COLO829 (cell line): ENCODE measurements at regions not wholly inside any gene's neighbourhood (a gene's known extent, or its start where the extent isn't known, plus 50 kb on each side); places are given as distances from the start of the nearest gene placed in this dataset.
"Not testable (repeated sequence)": the region's sequence is repeated elsewhere in the genome, so short reads cannot be mapped to it uniquely, and the experiment has no call there.

Source experiments
- DNase-seq: peaks from one replicate; pipeline ENCODE4 v3.0.0; 2012; ENCODE audit warnings: low spot score

DNA sequence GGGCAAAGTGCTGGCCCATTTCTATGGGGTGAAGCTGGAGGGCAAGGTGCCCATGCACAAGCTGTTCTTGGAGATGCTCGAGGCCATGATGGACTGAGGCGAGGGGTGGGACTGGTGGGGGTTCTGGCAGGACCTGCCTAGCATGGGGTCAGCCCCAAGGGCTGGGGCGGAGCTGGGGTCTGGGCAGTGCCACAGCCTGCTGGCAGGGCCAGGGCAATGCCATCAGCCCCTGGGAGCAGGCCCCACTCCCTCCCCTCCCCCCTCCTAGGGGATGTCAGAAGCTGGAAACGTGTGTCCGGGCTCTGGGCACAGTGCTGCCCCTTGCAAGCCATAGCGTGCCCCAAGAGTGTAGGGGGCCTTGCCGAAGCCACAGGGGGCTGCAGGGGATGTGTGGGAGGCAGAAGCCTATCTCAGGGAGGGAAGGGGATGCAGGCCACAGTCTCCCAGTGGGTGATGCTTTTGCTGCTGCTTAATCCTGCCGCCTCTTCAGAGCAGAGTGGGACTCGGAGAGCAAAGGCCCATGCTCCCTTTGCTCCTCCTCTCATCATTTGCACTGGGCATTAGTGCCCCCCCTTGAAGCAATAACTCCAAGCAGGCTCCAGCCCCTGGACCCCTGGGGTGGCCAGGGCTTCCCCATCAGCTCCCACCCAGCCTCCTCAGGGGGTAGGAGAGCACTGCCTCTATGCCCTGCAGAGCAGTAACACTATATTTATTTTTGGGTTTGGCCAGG is 85.2 kb downstream of the MRPL57 start:
- DNase-seq, result not testable (repeated sequence)

DNA sequence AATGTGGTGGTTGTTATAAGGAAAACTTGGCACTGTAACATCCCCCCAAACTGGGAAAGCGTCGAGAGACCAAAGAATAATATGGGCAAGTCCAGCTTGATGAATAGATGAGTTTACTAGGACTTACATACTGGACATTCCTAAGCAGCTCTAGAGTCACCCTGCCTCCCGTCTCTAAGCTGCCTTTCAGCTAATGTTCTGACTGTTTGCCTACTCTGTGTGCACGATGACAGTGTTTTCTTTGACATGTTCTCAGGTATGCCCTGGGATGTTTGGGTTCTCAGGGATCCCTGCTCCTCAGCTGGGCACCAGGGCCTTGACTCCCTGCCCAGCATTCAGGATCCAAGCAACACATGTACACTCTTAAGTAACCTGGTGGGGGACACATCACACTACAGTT is 87.5 kb downstream of the MRPL57 start:
- peak; percentile 22 for DNase-seq

DNA sequence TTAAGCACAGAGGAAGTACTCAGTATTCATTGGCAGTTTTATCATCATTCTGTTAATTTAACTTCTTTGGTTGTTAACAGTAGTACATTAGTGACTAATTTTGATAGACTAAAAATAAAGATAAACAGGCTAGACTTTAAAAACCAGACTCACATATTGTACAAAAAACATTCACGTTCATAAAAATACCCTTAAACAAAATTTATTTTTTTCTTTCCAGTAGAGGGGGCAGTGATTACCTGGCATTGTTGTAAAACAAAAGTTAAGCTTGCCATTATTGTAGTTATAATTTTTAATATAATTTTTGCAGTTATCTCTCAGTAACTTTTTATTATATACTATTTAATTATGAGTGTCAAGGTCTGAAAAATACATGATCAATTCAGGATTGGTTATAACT is 92.0 kb downstream of the MRPL57 start:
- not testable (repeated sequence) for DNase-seq

DNA sequence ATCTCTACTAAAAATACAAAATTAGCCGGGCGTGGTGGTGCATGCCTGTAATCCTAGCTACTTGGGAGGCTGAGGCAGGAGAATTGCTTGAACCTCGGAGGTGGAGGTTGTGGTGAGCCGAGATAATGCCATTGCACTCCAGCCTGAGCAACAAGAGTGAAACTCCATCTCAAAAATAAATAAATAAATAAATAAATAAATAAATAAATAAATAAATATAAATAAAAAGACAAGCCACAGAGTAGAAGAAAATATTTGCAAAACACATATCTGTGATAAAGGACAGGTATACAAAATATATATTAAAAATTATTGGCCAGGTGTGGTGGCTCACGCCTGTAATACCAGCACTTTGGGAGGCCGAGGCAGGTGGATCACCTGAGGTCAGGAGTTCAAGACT is 96.0 kb downstream of the MRPL57 start:
- not testable (repeated sequence) for DNase-seq

DNA sequence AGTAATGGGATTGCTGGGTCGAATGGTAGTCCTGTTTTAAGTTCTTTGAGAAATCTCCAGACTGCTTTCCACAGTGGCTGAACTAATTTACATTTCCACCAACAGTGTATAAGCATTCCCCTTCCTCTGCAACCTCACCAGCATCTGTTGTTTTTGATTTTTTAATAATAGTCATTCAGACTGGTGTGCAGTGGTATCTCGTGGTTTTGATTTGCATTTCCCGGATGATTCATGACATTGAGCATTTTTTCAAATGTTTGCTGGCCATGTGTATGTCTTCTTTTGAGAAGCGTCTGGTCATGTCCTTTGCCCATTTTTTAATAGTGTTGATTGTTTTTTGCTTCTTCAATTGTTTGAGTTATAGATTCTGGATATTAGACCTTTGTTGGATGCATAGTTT is 98.0 kb downstream of the MRPL57 start:
- DNase-seq, result not testable (repeated sequence)

DNA sequence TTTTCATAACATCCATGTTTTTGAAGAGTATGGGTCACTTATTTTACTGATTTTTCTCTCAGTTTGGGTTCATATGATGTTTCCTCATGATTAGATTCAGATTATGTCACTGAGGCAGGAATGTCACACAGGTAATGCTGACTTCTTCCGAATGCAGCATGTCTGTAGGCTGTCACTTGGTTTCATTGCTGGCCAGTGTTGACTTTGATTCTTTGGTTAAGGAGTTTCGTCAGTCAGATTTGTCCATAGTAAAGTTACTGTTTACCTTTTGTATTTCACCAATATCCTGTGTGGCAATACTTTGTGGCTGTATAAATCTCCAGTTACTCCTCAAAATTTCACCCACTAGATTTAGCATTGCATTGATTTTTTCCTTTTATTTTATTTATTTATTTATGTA is 105.6 kb downstream of the MRPL57 start:
- no peak for DNase-seq

DNA sequence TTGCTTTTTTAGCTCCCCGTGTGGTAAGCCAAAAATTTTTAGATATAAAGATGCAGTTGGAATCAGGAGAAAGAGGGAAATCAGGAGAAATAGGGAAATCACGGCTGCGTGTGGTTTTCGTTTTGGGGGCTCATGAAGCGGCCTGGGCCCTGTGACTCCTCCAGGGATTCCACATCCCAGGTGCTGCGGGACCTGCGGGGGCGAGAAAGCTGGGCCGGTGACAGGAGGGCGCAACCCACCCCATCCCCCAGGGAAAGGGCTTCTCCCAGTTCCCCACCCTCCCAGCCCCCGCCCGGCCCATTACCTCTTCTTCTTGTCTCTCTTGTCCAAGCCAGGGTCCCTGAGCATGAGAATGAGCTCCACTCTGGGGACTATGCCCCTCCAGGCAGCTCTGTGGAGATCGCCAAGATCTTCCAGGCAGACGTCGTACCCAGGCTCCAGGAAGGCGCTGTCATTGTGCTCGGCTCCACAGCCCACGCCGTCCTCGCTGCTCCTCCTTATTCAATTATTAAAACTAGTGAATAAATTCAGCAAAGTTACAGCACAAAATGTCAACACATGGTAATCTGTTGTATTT is 111.0 kb downstream of the MRPL57 start:
- no peak for DNase-seq

DNA sequence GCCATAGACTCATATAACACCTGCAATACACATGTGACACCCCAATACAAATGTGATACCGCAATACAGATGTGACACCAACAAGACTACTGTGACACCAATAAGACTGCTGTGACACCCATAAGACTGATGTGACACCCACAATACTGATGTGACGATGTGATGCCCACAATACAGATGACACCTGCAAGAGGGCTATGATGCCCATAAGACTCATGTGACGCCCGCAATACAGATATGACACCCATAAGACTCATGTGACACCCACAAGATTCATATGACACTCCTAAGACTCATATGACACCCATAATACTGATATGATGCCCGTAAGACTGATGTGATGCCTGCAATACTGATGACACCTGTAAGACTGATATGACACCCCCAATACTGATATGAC is 113.0 kb downstream of the MRPL57 start:
- no peak for DNase-seq

DNA sequence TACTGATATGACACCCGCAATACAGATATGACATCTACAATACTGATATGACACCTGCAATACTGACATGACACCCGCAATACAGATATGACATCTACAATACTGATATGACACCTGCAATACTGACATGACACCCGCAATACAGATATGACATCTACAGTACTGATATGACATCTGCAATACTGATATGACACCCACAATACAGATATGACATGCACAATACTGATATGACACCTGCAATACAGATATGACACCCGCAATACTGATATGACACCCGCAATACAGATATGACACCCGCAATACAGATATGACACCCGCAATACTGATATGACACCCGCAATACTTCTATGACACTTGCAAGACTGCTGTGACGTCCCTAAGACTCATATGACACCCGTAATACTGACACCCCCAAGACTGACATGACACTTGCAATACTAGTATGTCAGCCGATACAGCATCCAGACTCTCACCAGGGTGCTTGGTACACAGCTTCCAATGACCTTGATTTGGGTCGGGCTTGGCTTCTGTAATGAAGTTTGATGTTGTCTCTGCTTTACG is 114.1 kb downstream of the MRPL57 start:
- DNase-seq, result not testable (repeated sequence)

DNA sequence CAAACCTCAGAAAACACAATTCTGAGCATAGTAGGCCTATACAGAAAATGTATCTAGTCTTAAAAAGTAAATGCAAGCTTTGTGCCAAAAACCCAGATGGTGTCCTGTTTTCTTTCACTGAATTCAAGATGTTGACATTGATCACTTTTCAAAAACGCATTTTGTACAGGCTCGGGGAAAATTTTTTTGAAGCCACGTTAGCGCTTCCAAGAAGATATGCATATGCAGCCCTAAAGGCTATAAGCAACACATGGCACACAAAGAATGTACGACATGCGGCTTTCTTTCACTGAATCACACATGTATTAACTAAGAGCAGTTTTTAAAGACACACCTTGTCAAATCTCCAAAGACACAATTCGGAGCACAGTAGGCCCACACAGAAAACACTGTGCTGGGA is 115.4 kb downstream of the MRPL57 start:
- no peak for DNase-seq

DNA sequence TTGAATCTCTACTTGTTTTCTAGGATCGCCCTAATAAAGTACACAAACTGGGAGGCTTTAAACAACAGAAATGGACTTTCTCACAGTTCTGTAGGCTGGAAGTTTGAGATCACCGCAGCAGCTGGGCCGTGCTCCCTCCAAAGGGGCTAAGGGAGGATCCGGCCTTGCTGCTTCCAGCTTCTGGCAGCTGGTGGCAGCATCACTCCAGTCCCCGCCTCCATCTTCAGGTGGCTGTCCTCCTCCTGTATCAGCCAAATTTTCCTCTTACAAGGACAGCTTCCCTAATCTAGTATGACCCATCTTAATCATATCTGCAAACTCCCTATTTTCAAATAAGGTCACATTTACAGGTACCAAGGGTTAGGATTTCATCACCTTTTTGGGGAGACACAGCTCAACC is 120.5 kb downstream of the MRPL57 start:
- DNase-seq, result peak; percentile 7

DNA sequence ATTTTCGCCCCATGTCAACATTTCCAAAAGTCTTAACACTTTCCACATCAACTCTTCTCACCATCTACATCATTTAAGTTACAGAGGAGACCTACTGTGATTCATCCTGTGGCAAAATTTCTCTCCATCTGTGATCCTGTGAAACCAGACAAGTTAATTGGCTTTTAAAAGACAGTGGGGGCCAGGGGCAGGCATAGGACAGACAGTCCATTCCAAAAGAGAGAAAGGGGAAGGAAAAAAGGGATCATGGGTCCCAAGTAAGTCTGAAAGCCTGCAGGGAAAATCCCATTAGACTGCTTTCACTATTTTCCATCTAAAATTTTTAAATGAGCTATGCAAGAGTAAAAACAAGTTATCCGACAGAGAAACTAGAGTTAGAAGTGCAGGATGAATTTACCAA is 121.0 kb downstream of the MRPL57 start:
- DNase-seq, result no peak

DNA sequence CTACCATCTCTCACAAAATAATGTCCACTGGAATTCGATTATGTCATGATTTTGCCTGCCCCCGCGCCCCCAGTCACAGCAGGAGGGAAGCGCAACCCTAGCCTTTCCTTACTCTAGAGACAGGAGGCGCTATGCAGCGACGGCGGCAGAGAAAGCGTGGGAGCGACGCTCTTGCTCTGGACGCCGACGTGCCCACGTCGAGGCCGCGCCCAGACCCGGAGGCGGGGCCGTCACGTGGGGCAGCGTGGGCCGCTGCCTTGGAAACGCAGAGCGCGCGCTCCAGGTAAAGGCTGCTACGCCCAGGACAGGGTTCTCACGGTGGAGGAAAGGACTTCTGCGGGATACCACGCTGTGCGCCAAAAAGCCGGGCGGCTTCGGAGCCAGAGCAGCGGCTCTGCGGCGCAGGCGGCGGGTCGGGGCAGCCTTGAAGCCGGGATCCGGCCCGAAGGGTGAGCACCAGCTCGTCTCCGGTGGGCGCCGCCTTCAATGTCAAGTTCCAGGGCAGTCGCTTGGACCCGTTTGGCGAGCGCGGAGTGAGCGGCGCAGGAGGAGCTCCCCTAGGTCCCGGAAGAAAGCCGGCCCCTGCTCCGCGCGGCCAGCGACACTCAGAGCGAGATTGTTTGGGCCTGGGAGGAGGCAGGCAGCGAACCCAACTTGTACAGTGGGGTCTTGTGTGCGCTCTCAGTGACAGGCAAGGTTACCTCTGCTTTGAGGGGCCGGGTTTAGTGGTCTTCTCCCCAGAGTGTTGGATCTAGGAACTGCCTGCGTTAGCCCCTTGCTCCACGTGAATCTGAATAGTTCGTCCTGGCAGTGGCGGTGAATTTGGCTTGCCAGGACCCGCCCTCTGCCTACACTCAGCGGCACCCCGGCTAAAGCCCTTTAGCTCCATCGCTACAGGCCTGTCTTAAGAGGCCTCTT is 121.7 kb downstream of the MRPL57 start:
- DNase-seq, result peak; percentile 94

DNA sequence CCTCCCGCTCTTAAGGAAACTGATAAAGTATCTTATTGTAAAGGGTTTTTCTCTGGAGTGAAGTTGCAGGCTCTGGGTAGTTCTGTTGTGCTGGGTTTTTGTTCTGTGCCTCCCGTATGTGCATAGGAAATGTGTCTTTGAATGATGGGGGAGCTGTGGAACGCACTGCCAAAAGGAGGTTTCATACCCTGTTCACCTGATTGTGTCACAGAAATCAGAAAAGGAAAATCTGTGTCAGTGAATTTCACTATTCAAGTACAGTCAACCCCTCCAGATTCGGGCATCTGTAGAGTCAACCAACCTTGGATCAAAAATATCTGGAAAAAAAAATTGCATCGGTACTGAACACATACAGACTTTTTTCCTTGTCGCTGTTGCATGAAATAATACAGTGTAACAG is 127.8 kb downstream of the MRPL57 start:
- DNase-seq, result no peak

DNA sequence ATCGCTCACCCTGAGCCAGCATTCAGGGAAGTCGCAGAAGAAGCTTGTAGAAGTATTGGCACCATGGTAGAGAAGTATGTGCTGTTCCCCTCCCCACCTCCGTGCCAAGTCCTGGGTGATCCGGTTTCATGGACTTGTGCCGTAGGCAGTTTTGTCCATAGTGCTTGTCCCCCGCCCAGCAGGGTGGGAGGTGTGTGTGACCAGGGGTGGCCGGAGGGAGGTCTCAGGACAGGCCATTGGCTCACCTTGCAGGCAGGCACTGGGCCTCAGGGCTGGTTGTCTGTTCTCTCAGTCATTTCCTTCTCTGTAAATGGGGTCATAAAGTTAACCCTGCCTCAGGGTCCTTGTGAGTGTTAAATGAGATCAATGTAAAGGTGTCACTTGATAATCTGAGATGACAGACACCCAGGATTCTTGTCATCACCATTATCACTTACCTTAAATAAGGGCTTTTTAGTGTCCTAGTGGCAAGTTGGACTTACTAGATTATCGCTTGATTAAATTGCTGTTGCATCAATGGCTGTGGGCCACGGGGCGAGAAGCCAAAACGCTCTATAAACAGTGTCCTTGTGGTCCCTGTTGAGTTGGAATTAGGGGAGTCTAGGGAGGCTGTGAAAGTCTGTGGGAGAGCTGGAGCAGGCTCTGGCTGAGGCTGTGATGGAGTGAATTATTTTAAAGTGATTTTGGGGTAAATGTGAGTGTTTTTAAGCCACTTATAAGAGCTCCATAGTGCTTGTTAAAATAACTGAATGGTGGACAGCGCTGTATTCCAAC is 130.0 kb downstream of the MRPL57 start:
- not testable (repeated sequence) for DNase-seq

DNA sequence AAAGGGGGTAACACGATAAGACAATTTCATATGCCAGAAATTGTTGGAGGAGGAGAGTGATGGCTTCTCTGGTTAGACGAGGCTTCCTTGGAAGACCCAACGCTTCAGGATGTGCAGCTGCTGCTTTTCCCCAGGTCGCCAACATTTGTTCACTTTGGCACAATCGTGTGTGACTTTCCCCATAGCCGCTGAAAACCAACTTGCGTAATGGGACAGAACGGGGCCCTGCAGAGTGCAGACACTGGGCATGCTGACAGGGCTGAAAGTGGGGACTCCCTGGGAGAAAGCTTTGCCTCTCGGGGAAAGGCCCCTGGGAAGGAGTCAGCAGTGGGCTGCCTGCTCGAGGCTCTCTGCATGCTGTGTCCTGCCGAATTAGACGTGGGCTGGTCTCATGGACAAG is 130.7 kb downstream of the MRPL57 start:
- DNase-seq, result not testable (repeated sequence)

DNA sequence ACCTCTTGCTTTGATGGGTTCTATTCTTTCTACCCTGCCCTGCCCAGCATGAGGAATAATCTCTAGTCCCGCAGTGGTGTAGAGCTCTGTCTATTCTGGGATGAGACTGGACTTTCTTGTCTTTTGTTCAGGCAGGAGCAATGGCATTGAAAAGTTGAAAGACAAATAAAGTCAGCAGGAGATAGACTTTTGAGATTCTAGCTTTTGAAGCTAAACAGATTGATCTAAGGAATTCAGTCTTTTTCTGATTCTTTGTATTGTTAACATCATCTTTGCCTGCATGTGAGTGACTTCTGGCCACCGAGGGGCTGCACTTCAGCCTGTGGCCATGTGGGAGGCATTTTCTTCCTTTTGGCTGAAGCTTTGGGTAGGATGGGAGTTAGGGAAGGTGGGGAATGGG is 132.4 kb downstream of the MRPL57 start:
- no peak for DNase-seq

DNA sequence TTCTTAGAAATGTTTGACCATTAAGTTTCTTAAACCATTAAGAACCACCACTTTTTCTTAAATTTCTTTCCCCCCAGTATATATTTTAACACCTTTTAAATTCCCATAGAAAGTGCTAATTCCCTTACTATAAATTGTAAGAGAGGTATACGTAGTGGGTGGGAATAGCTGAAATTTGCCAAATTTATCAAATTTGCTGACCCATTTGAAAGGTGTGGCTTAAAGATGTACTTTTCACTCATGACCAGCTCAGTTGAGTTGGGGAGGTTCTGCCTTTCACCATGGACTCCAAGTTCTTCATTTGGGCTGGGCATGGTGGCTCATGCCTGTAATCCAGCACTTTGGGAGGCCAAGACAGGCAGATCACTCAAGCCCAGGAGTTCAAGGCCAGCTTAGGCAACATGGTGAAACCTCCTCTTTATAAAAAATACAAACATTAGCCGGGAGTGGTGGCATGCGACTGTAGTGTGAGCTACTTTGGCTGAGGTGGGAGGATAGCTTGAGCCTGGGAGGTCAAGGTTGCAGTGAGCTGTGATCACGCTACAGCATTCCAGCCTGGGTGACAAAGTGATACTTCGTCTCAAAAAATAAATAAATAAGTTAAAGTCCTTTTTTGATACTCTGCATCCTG is 133.2 kb downstream of the MRPL57 start:
- DNase-seq, result no peak

DNA sequence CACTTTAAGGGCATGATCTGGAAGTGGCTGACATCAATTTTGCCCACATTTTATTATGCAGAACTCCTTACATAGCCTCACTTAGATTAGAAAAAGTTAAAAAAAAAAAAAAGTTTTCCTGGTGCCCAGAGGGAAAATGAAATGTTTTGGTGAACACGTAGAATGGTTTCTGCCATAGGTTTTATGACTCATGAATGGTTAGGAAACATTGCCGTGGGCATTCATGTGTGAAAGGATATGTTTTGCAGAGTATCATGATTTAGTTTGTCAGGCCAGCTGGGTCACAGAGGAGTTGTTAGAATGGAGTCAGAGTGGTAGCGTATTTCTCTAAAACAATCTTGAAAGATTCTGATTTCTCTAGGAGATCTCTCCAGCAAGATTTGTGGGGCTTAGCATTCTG is 133.8 kb downstream of the MRPL57 start:
- DNase-seq, result no peak

DNA sequence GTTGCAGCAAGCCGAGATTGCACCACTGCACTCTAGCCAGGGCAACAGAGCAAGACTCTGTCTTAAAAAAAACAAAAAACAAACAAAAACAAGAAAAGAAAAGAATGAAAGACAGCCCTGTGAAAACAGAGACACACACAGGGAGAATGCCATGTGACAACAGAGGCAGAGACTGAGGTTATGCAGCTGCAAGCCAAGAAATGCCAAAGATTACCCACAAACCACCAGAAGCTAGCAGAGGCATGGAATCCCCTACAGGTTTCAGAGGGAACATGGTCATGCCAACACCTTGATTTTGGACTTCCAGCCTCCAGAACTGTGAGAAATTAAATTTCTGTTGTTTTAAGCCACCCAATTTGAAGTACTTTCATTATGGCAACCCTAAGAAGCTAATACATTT is 138.5 kb downstream of the MRPL57 start:
- DNase-seq, result not testable (repeated sequence)

DNA sequence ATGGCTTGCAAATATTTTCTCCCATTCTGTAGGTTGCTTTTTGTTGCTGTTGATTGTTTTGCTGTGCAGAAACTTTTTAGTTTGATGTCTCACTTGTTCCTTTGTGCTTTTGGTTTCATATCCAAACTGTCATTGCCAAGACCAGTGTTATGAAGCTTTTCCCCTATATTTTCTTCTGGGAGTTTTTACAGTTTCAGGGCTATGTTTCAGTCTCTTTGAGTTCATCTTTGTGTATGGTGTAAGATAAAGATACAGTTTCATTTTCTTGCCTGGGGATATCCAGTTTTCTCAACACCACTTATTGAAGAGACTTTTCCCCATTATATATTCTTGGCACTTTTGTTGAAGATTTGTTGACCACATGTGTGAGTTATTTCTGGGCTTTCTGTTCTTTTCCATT is 139.9 kb downstream of the MRPL57 start:
- DNase-seq, result no peak
